DOHH2 (cell line): ENCODE measurements at regions not wholly inside any gene's neighbourhood (a gene's known extent, or its start where the extent isn't known, plus 50 kb on each side); places are given as distances from the start of the nearest gene placed in this dataset.

Experiments used
- H3F3A ChIP-seq: fragments of 200-600 bp; sonication (generic), shearing (Covaris generic); 2 replicates; pipeline ENCODE4 v1.6.0; 2016; ENCODE audit warnings: antibody characterized with exemption, mild to moderate bottlenecking; ENCODE audit not compliant: control insufficient read depth, insufficient read depth
- H3K27ac ChIP-seq: fragments of 200-600 bp; sonication (generic); 2 replicates; pipeline ENCODE4 v1.5.1; 2014; ENCODE audit warnings: low read depth, mild to moderate bottlenecking, low read length, moderate library complexity
- H3K27me3 ChIP-seq: fragments of 200-600 bp; sonication (generic); 2 replicates; pipeline ENCODE4 v1.6.1; 2014; ENCODE audit warnings: mild to moderate bottlenecking, low read length, mixed read lengths; ENCODE audit not compliant: control insufficient read depth
- H3K36me3 ChIP-seq: fragments of 200-600 bp; sonication (generic); 2 replicates; pipeline ENCODE4 v1.6.1; 2014; ENCODE audit warnings: mild to moderate bottlenecking, low read length, moderate library complexity, mixed read lengths; ENCODE audit not compliant: control insufficient read depth
- H3K4me1 ChIP-seq: fragments of 200-600 bp; sonication (generic); 2 replicates; pipeline ENCODE4 v1.6.1; 2014; ENCODE audit warnings: mild to moderate bottlenecking, low read length, mixed read lengths; ENCODE audit not compliant: control insufficient read depth
- H3K4me2 ChIP-seq: fragments of 200-600 bp; sonication (generic); 2 replicates; pipeline ENCODE4 v1.6.0; 2014; ENCODE audit warnings: mild to moderate bottlenecking, low read length, moderate library complexity
- H3K4me3 ChIP-seq: fragments of 200-600 bp; sonication (generic); 2 replicates; pipeline ENCODE4 v1.5.1; 2014; ENCODE audit warnings: mild to moderate bottlenecking, low read length, mixed read lengths
- H3K79me2 ChIP-seq: fragments of 200-600 bp; sonication (generic); 2 replicates; pipeline ENCODE4 v1.6.1; 2014; ENCODE audit warnings: mild to moderate bottlenecking, low read length, mixed read lengths; ENCODE audit not compliant: control insufficient read depth
- H3K9me2 ChIP-seq: fragments of 200-600 bp; sonication (generic); replicated peaks from 2 replicates; pipeline ENCODE4 v1.6.1; 2014; ENCODE audit warnings: mild to moderate bottlenecking, low read length, mixed read lengths; ENCODE audit not compliant: control insufficient read depth
- H3K9me3 ChIP-seq: fragments of 200-600 bp; sonication (generic); 2 replicates; pipeline ENCODE4 v1.6.1; 2014; ENCODE audit warnings: antibody characterized with exemption, low read length, mixed read lengths; ENCODE audit not compliant: control insufficient read depth, insufficient read depth
- H4K20me1 ChIP-seq: fragments of 200-600 bp; sonication (generic); 2 replicates; pipeline ENCODE4 v1.6.0; 2014; ENCODE audit warnings: low read depth, mild to moderate bottlenecking, antibody characterized with exemption, low read length, moderate library complexity; ENCODE audit not compliant: control insufficient read depth, insufficient read depth
- CTCF ChIP-seq: fragments of 200-600 bp; sonication (generic); IDR thresholded peaks from one replicate; pipeline ENCODE4 v1.5.1; 2014; ENCODE audit warnings: antibody characterized with exemption, mild to moderate bottlenecking, low read depth, low read length; ENCODE audit not compliant: poor library complexity, severe bottlenecking
- EZH2phosphoT487 ChIP-seq: fragments of 200-600 bp; sonication (generic); IDR thresholded peaks from 2 replicates; pipeline ENCODE4 v1.6.1; 2017; ENCODE audit warnings: borderline replicate concordance, mild to moderate bottlenecking, antibody characterized with exemption, low read length, moderate library complexity, mixed read lengths

GRCh38 chr2:223225266-223225665 is 173.3 kb downstream of the KCNE4 start:
- no peaks in the 10 kb centered on the region for H4K20me1 ChIP-seq
- H3K4me1 ChIP-seq = no peaks in the 10 kb centered on the region
- H3K27me3 ChIP-seq = no peaks in the 10 kb centered on the region
- H3K4me2 ChIP-seq = no peak overlapping the region
- H3K79me2 ChIP-seq = no peaks in the 10 kb centered on the region
- no peaks in the 10 kb centered on the region for H3K36me3 ChIP-seq
- no peak overlapping the region for H3K4me3 ChIP-seq
- H3K9me2 ChIP-seq = no peaks in the 10 kb centered on the region
- no peak for TF ChIP-seq EZH2phosphoT487
- TF ChIP-seq CTCF = no peak
- H3F3A ChIP-seq = no peaks in the 10 kb centered on the region
- H3K9me3 ChIP-seq = no peaks in the 10 kb centered on the region
- no peak overlapping the region for H3K27ac ChIP-seq

GRCh38 chr2:223226264-223226663 is 174.3 kb downstream of the KCNE4 start:
- Histone ChIP-seq H3K27me3 (no peaks in the 10 kb centered on the region), H3K36me3 (no peaks in the 10 kb centered on the region), H3K4me2 (no peak overlapping the region), H4K20me1 (no peaks in the 10 kb centered on the region), H3K27ac (no peak overlapping the region), H3K79me2 (no peaks in the 10 kb centered on the region), H3K4me1 (no peaks in the 10 kb centered on the region), H3K9me3 (no peaks in the 10 kb centered on the region), H3K9me2 (no peaks in the 10 kb centered on the region), H3F3A (no peaks in the 10 kb centered on the region), H3K4me3 (no peak overlapping the region)
- no peak for TF ChIP-seq CTCF
- TF ChIP-seq EZH2phosphoT487 = no peak

GRCh38 chr2:223227338-223227737 is 175.3 kb downstream of the KCNE4 start:
- Histone ChIP-seq H3K27me3 (no peaks in the 10 kb centered on the region), H3K4me1 (no peaks in the 10 kb centered on the region), H3K79me2 (no peaks in the 10 kb centered on the region), H3K4me3 (no peak overlapping the region), H3K4me2 (no peak overlapping the region), H3K36me3 (no peaks in the 10 kb centered on the region), H3K9me3 (no peaks in the 10 kb centered on the region), H3K9me2 (no peaks in the 10 kb centered on the region), H3F3A (no peaks in the 10 kb centered on the region), H4K20me1 (no peaks in the 10 kb centered on the region), H3K27ac (no peak overlapping the region)
- TF ChIP-seq CTCF (no peak), EZH2phosphoT487 (no peak)

- TF ChIP-seq EZH2phosphoT487 (no peak), CTCF (no peak)
- H3K9me3 ChIP-seq = no peaks in the 10 kb centered on the region
- H3K4me3 ChIP-seq = no peak overlapping the region
- H3F3A ChIP-seq = no peaks in the 10 kb centered on the region
- no peaks in the 10 kb centered on the region for H3K79me2 ChIP-seq
- no peaks in the 10 kb centered on the region for H3K27me3 ChIP-seq
- H3K9me2 ChIP-seq = no peaks in the 10 kb centered on the region
- no peaks in the 10 kb centered on the region for H4K20me1 ChIP-seq
- H3K36me3 ChIP-seq = no peaks in the 10 kb centered on the region
- H3K4me2 ChIP-seq = no peak overlapping the region
- H3K4me1 ChIP-seq = no peaks in the 10 kb centered on the region
- no peak overlapping the region for H3K27ac ChIP-seq
Observed at GRCh38 chr2:223228871-223229270, 176.9 kb downstream of the KCNE4 start.
